Activated T-helper 1 cell treated with anti-CD3 and anti-CD28 coated beads, Interleukin-2, amount 50 U/mL, for 16 hours (primary cell): ENCODE measurements at regions not wholly inside any gene's neighbourhood (a gene's known extent, or its start where the extent isn't known, plus 50 kb on each side); places are given as distances from the start of the nearest gene placed in this dataset.

ENCODE experiments used
- DNase-seq, 2 donors: peaks; one replicate each; pipeline ENCODE4 v3.0.0-alpha.2; 2020; ENCODE audit warnings: low read depth in 1 of 2, low spot score in 1 of 2

GRCh38 chr19:31402529-31403316, 53.5 kb upstream of the TSHZ3 start:
- no peak for DNase-seq

- DNase-seq: no peak
These were observed 56.9 kb upstream of the TSHZ3 start for GRCh38 chr19:31406106-31406505.

GRCh38 chr19:31408460-31409124, 59.4 kb upstream of the TSHZ3 start:
- DNase-seq: no peak

GRCh38 chr19:31413353-31413752, 64.1 kb upstream of the TSHZ3 start:
- DNase-seq: no peak

GRCh38 chr19:31415322-31415721, 66.1 kb upstream of the TSHZ3 start:
- DNase-seq: no peak

GRCh38 chr19:31416548-31416947, 67.3 kb upstream of the TSHZ3 start:
- no peak for DNase-seq

- DNase-seq: no peak
These were observed 68.8 kb upstream of the TSHZ3 start for GRCh38 chr19:31418055-31418454.

- no peak for DNase-seq
These were observed 69.6 kb upstream of the TSHZ3 start for GRCh38 chr19:31418692-31419430.

GRCh38 chr19:31419871-31420445, 70.7 kb upstream of the TSHZ3 start:
- DNase-seq: no peak

- no peak for DNase-seq
These were observed 71.8 kb upstream of the TSHZ3 start for GRCh38 chr19:31421082-31421481.

- no peak for DNase-seq
These were observed 72.6 kb upstream of the TSHZ3 start for GRCh38 chr19:31421856-31422255.

GRCh38 chr19:31423896-31424295, 74.7 kb upstream of the TSHZ3 start:
- DNase-seq: no peak

GRCh38 chr19:31424861-31425620, 75.8 kb upstream of the TSHZ3 start:
- DNase-seq: no peak

- no peak for DNase-seq
These were observed 78.6 kb upstream of the TSHZ3 start for GRCh38 chr19:31427857-31428256.

GRCh38 chr19:31430381-31430780, 81.1 kb upstream of the TSHZ3 start:
- DNase-seq: no peak

GRCh38 chr19:31432201-31432810, 83.1 kb upstream of the TSHZ3 start:
- no peak for DNase-seq

GRCh38 chr19:31436121-31436776, 87.0 kb upstream of the TSHZ3 start:
- no peak for DNase-seq

- no peak for DNase-seq
These were observed 89.4 kb upstream of the TSHZ3 start for GRCh38 chr19:31438401-31439269.

- DNase-seq: no peak
These were observed 90.0 kb upstream of the TSHZ3 start for GRCh38 chr19:31439270-31439573.
